GM21515 (cell line): ENCODE measurements at regions not wholly inside any gene's neighbourhood (a gene's known extent, or its start where the extent isn't known, plus 50 kb on each side); places are given as distances from the start of the nearest gene placed in this dataset.
"Not testable (repeated sequence)": the region's sequence is repeated elsewhere in the genome, so short reads cannot be mapped to it uniquely, and the experiment has no call there.

Experiments used
- ATAC-seq: cut with Tn5 transposase; IDR thresholded peaks from one replicate; pipeline ENCODE4 v1.9.1; 2021; ENCODE audit not compliant: unreplicated experiment

- ATAC-seq, result no peak
Measured at GRCh38 chr13:81350056-81350455, 1009.1 kb upstream of the SPRY2 start.

- ATAC-seq, result not testable (repeated sequence)
Measured at GRCh38 chr13:81340118-81341069, 999.5 kb upstream of the SPRY2 start.

GRCh38 chr13:81339666-81340065 is 998.7 kb upstream of the SPRY2 start:
- not testable (repeated sequence) for ATAC-seq

GRCh38 chr13:81334481-81334880 is 993.6 kb upstream of the SPRY2 start:
- no peak for ATAC-seq

- no peak for ATAC-seq
Measured at GRCh38 chr13:81326913-81327312, 986.0 kb upstream of the SPRY2 start.

- ATAC-seq, result no peak
Measured at GRCh38 chr13:81320516-81320915, 979.6 kb upstream of the SPRY2 start.

- ATAC-seq, result no peak
Measured at GRCh38 chr13:81319351-81319750, 978.4 kb upstream of the SPRY2 start.

- ATAC-seq, result no peak
Measured at GRCh38 chr13:81318231-81319019, 977.5 kb upstream of the SPRY2 start.

- ATAC-seq, result no peak
Measured at GRCh38 chr13:81314461-81314860, 973.5 kb upstream of the SPRY2 start.

GRCh38 chr13:81305928-81306327 is 965.0 kb upstream of the SPRY2 start:
- no peak for ATAC-seq

GRCh38 chr13:81304121-81304659 is 963.3 kb upstream of the SPRY2 start:
- no peak for ATAC-seq

- no peak for ATAC-seq
Measured at GRCh38 chr13:81302677-81303076, 961.8 kb upstream of the SPRY2 start.

- no peak for ATAC-seq
Measured at GRCh38 chr13:81302125-81302524, 961.2 kb upstream of the SPRY2 start.

- ATAC-seq, result no peak
Measured at GRCh38 chr13:81295177-81295576, 954.3 kb upstream of the SPRY2 start.

GRCh38 chr13:81293594-81294164 is 952.8 kb upstream of the SPRY2 start:
- ATAC-seq, result no peak

GRCh38 chr13:81283561-81283960 is 942.6 kb upstream of the SPRY2 start:
- ATAC-seq, result no peak

- no peak for ATAC-seq
Measured at GRCh38 chr13:81283062-81283461, 942.1 kb upstream of the SPRY2 start.

GRCh38 chr13:81275666-81276258 is 934.8 kb upstream of the SPRY2 start:
- no peak for ATAC-seq

GRCh38 chr13:81247711-81248110 is 906.8 kb upstream of the SPRY2 start:
- ATAC-seq, result no peak

GRCh38 chr13:81246556-81246955 is 905.6 kb upstream of the SPRY2 start:
- no peak for ATAC-seq

- ATAC-seq, result no peak
Measured at GRCh38 chr13:81244011-81244410, 903.1 kb upstream of the SPRY2 start.
